GM12878 (cell line): ENCODE measurements at regions not wholly inside any gene's neighbourhood (a gene's known extent, or its start where the extent isn't known, plus 50 kb on each side); places are given as distances from the start of the nearest gene placed in this dataset.

Source experiments
- ATAC-seq: fragments of 200-7000 bp; cut with Tn5 transposase; 3 replicates; pipeline ENCODE4 v1.9.1; 2020; ENCODE audit warnings: mild to moderate bottlenecking, moderate library complexity
- BruUV-seq: library from RNA; stranded (reverse); fragments of 400-500 nt; replicated peaks from 2 replicates; lab custom pipeline; 2021; lab: Mats Ljungman, UMichigan
- CTCF ChIA-PET: fragments of 300-600 bp; sonication (Branson Sonifier 250); formaldehyde crosslinking; extraction: SDS; loops from one replicate; lab custom pipeline; 2021; ENCODE audit warnings: inconsistent platforms; lab: Yijun Ruan, JAX
- POLR2A ChIA-PET: fragments of 350-600 bp; formaldehyde crosslinking; extraction: SDS; loops from one replicate; lab custom pipeline; 2021; ENCODE audit warnings: inconsistent platforms; lab: Charles Lee
- RAD21 ChIA-PET: fragments of 300-600 bp; sonication (Branson Sonifier 250); formaldehyde crosslinking; loops from one replicate; lab custom pipeline; 2023; ENCODE audit warnings: antibody characterized with exemption; ENCODE audit not compliant: unreplicated experiment; lab: Charles Lee
- SMC1A ChIA-PET: fragments of 300-600 bp; sonication (Branson Sonifier 250); formaldehyde crosslinking; loops from one replicate; lab custom pipeline; 2023; ENCODE audit not compliant: unreplicated experiment, uncharacterized antibody; lab: Charles Lee
- DNase-seq: peaks from one replicate; pipeline ENCODE4 v3.0.0-alpha.2; 2011; ENCODE audit warnings: low read depth, low spot score
- FAIRE-seq: peaks from 3 replicates; lab custom pipeline; 2011; peaks lifted over from hg19 to GRCh38; lab: Jason Lieb, UNC
- H2AFZ ChIP-seq: 2 replicates; pipeline ENCODE4 v1.6.0; 2011; ENCODE audit warnings: low read depth, low read length, control low read depth; ENCODE audit not compliant: control insufficient read depth
- H3K27ac ChIP-seq: 2 replicates; pipeline ENCODE4 v1.5.1; 2011; ENCODE audit warnings: control low read depth; ENCODE audit not compliant: control insufficient read depth, insufficient read depth
- H3K27me3 ChIP-seq, 2 experiments: replicated peaks in 1 of 2; 2 replicates each; pipeline versions ENCODE4 v1.6.0 to v1.6.1; 2011; ENCODE audit warnings: low read length in 1 of 2; ENCODE audit not compliant: control insufficient read depth in 2 of 2, insufficient read depth in 2 of 2
- H3K36me3 ChIP-seq, 2 experiments: 2 replicates each; pipeline ENCODE4 v1.5.1; 2011; ENCODE audit warnings: low read length in 1 of 2; ENCODE audit not compliant: control insufficient read depth in 2 of 2, insufficient read depth in 2 of 2
- H3K4me1 ChIP-seq: 2 replicates; pipeline ENCODE4 v1.6.1; 2011; ENCODE audit warnings: mild to moderate bottlenecking, low read length, moderate library complexity, mixed read lengths; ENCODE audit not compliant: control insufficient read depth, insufficient read depth
- H3K4me2 ChIP-seq: 2 replicates; pipeline ENCODE4 v1.6.0; 2011; ENCODE audit warnings: control low read depth; ENCODE audit not compliant: control insufficient read depth, insufficient read depth
- H3K4me3 ChIP-seq: fragments of 200-600 bp; sonication (generic); 2 replicates; pipeline ENCODE4 v1.5.1; 2016
- H3K79me2 ChIP-seq: 2 replicates; pipeline ENCODE4 v1.6.0; 2011; ENCODE audit warnings: low read length; ENCODE audit not compliant: control insufficient read depth, insufficient read depth
- H3K9ac ChIP-seq: 2 replicates; pipeline ENCODE4 v1.8.0; 2011; ENCODE audit warnings: low read length, control low read depth, mixed read lengths; ENCODE audit not compliant: control insufficient read depth, insufficient read depth
- H3K9me3 ChIP-seq: replicated peaks from 3 replicates; pipeline ENCODE4 v1.5.1; 2011; ENCODE audit warnings: mild to moderate bottlenecking, low read length; ENCODE audit not compliant: control insufficient read depth, insufficient read depth
- H4K20me1 ChIP-seq: 2 replicates; pipeline ENCODE4 v1.6.0; 2011; ENCODE audit not compliant: control insufficient read depth, insufficient read depth
- ATF7 ChIP-seq: fragments of 450-650 bp; IDR thresholded peaks from 2 replicates; pipeline ENCODE4 v1.6.1; 2016; ENCODE audit warnings: low read depth, mild to moderate bottlenecking
- CEBPB ChIP-seq, 2 experiments: fragments of 150-350 bp in 1 of 2; IDR thresholded peaks; 2 replicates each; pipeline ENCODE4 v1.6.1; 2012 to 2014; ENCODE audit warnings: low read depth in 2 of 2, low read length in 2 of 2, borderline replicate concordance in 1 of 2, inconsistent platforms in 1 of 2
- CHD2 ChIP-seq: IDR thresholded peaks from 2 replicates; pipeline ENCODE4 v1.6.1; 2011; ENCODE audit warnings: low read depth, low read length, improper control_type of control experiment, borderline replicate concordance
- EP300 ChIP-seq, 2 experiments: fragments of 150-350 bp in 1 of 2; IDR thresholded peaks; 2 replicates each; pipeline ENCODE4 v1.6.1; 2011 to 2012; ENCODE audit warnings: low read depth in 2 of 2, low read length in 2 of 2, borderline replicate concordance in 1 of 2, improper control_type of control experiment in 1 of 2, inconsistent platforms in 1 of 2; ENCODE audit not compliant: control insufficient read depth in 1 of 2
- FOXK2 ChIP-seq: fragments of 450-650 bp; IDR thresholded peaks from 2 replicates; pipeline ENCODE4 v1.6.1; 2017; ENCODE audit warnings: mild to moderate bottlenecking, moderate library complexity
- KAT2A ChIP-seq: conservative IDR thresholded peaks from 2 replicates; pipeline ENCODE4 v1.6.1; 2011; ENCODE audit warnings: low read depth, low read length; ENCODE audit not compliant: control insufficient read depth
- MEF2A ChIP-seq: IDR thresholded peaks from 2 replicates; pipeline ENCODE4 v1.6.1; 2011; ENCODE audit warnings: low read depth, mild to moderate bottlenecking, low read length, moderate library complexity; ENCODE audit not compliant: insufficient read depth
- PML ChIP-seq: IDR thresholded peaks from 2 replicates; pipeline ENCODE4 v1.6.1; 2012; ENCODE audit warnings: low read length, inconsistent platforms
- POU2F2 ChIP-seq: IDR thresholded peaks from 3 replicates; pipeline ENCODE4 v1.6.1; 2011; ENCODE audit warnings: low read depth, mild to moderate bottlenecking, low read length, borderline replicate concordance
- SMC3 ChIP-seq: IDR thresholded peaks from 2 replicates; pipeline ENCODE4 v1.6.1; 2011; ENCODE audit warnings: low read length, improper control_type of control experiment, borderline replicate concordance
- ZBTB11 ChIP-seq: fragments of 450-650 bp; formaldehyde crosslinking; IDR thresholded peaks from 2 replicates; pipeline ENCODE4 v1.5.0; 2022; ENCODE audit warnings: mild to moderate bottlenecking, missing genetic modification characterization
- ZBTB40 ChIP-seq: fragments of 450-650 bp; IDR thresholded peaks from 2 replicates; pipeline ENCODE4 v1.6.1; 2016; ENCODE audit warnings: mild to moderate bottlenecking, moderate library complexity, borderline replicate concordance
- ZNF207 ChIP-seq: fragments of 450-650 bp; IDR thresholded peaks from 2 replicates; pipeline ENCODE4 v1.6.1; 2014; ENCODE audit warnings: antibody characterized with exemption, mild to moderate bottlenecking, borderline replicate concordance
- ZNF384 ChIP-seq: IDR thresholded peaks from 2 replicates; pipeline ENCODE4 v1.6.1; 2012; ENCODE audit warnings: low read depth, mild to moderate bottlenecking, low read length, improper control_type of control experiment, borderline replicate concordance
- in situ Hi-C: fragments of 300-500 bp; cut with MboI; formaldehyde crosslinking; loops from 9 replicates; pipeline ENCODE4 v1.14.3; 2018; ENCODE audit warnings: mixed read lengths
- intact Hi-C: fragments of 100-400 bp; cut with micrococcal nuclease; formaldehyde crosslinking; loops from one replicate; pipeline ENCODE4 v1.14.2; 2022; ENCODE audit not compliant: unreplicated experiment

GRCh38 chr21:28769683-28770082, 223.0 kb downstream of the LTN1 start:
- no peak for FAIRE-seq
- BruUV-seq: no TSS peak

More at GRCh38 chr21:28769683-28770082, 223.0 kb downstream of the LTN1 start:
- H3K79me2 ChIP-seq: no peaks in the 10 kb centered on the region
- peak; percentile 54; the same call in 2 of the 3 replicates for ATAC-seq
- no peak overlapping the region for H3K27ac ChIP-seq
- H3K27me3 ChIP-seq: no peaks in the 10 kb centered on the region
- intact Hi-C loops: no loop called here
- CTCF ChIA-PET: no interaction called here
- H3K4me2 ChIP-seq: no peak overlapping the region
- no peaks in the 10 kb centered on the region for H3K4me1 ChIP-seq
- no peaks in the 10 kb centered on the region for H3K9me3 ChIP-seq
- H3K4me3 ChIP-seq: no peak overlapping the region
- SMC1A ChIA-PET: no interaction called here
- in situ Hi-C loops: no loop called here
- RAD21 ChIA-PET: no interaction called here
- no peak overlapping the region for H2AFZ ChIP-seq
- TF ChIP-seq ATF7: no peak
- no peak for TF ChIP-seq POU2F2
- TF ChIP-seq ZBTB40: no peak
- no peak for TF ChIP-seq KAT2A
- no peak for TF ChIP-seq ZBTB11 (CRISPR knock-in tag)
- TF ChIP-seq PML: no peak
- no peak for TF ChIP-seq ZNF207
- no peak for TF ChIP-seq CEBPB (IDR thresholded peaks at IDR 0.05; ENCODE audit: borderline replicate concordance in 1 of 2, low read depth in 2 of 2, low read length in 2 of 2)
- no peak for TF ChIP-seq EP300 (IDR thresholded peaks at IDR 0.05; ENCODE audit: borderline replicate concordance in 1 of 2, control insufficient read depth in 1 of 2, low read depth in 2 of 2, low read length in 2 of 2)
- no peak for TF ChIP-seq ZNF384
- no peak for TF ChIP-seq CHD2
- TF ChIP-seq FOXK2: no peak
- TF ChIP-seq MEF2A: no peak
- no peak for TF ChIP-seq SMC3
- H3K9ac ChIP-seq: no peak overlapping the region
- no peak for DNase-seq
- H4K20me1 ChIP-seq: no peaks in the 10 kb centered on the region
- POLR2A ChIA-PET: no interaction called here
- H3K36me3 ChIP-seq: no peaks in the 10 kb centered on the region
